Parathyroid adenoma (tissue), 2 donors: ENCODE measurements at regions not wholly inside any gene's neighbourhood (a gene's known extent, or its start where the extent isn't known, plus 50 kb on each side); places are given as distances from the start of the nearest gene placed in this dataset.

ENCODE experiments used
- H2AFZ ChIP-seq: fragments of 300-600 bp; sonication (generic); one replicate; pipeline ENCODE4 v1.7.0; 2017; ENCODE audit warnings: antibody characterized with exemption, mild to moderate bottlenecking
- H3K27ac ChIP-seq: fragments of 300-600 bp; sonication (generic); one replicate; pipeline ENCODE4 v1.7.0; 2017
- H3K27me3 ChIP-seq: fragments of 300-600 bp; sonication (generic); one replicate; pipeline ENCODE4 v1.7.0; 2017; ENCODE audit warnings: low read length; ENCODE audit not compliant: control insufficient read depth, insufficient read depth
- H3K36me3 ChIP-seq: fragments of 300-600 bp; sonication (generic); one replicate; pipeline ENCODE4 v1.7.0; 2017; ENCODE audit warnings: low read length; ENCODE audit not compliant: control insufficient read depth, insufficient read depth
- H3K4me1 ChIP-seq: fragments of 300-600 bp; sonication (generic); one replicate; pipeline ENCODE4 v1.7.0; 2017; ENCODE audit warnings: control low read depth
- H3K4me2 ChIP-seq: fragments of 300-600 bp; sonication (generic); one replicate; pipeline ENCODE4 v1.7.0; 2017; ENCODE audit warnings: low read length
- H3K4me3 ChIP-seq: fragments of 300-600 bp; sonication (generic); one replicate; pipeline ENCODE4 v1.7.0; 2017; ENCODE audit warnings: low read depth, low read length
- H3K79me2 ChIP-seq: fragments of 300-600 bp; sonication (generic); one replicate; pipeline ENCODE4 v1.7.0; 2017; ENCODE audit warnings: control low read depth
- H3K9ac ChIP-seq: fragments of 300-600 bp; sonication (generic); one replicate; pipeline ENCODE4 v1.7.0; 2017; ENCODE audit warnings: mild to moderate bottlenecking
- H3K9me3 ChIP-seq: fragments of 300-600 bp; sonication (generic); one replicate; pipeline ENCODE4 v1.7.0; 2017; ENCODE audit warnings: low read length; ENCODE audit not compliant: control insufficient read depth
- TF ChIP-seq, protein P1 (sequence below): fragments of 300-600 bp; sonication (generic); IDR thresholded peaks from one replicate; pipeline ENCODE4 v1.7.0; 2017; ENCODE audit warnings: antibody characterized with exemption, mild to moderate bottlenecking
- donor health status: primary hyperparathyroidism.

DNA sequence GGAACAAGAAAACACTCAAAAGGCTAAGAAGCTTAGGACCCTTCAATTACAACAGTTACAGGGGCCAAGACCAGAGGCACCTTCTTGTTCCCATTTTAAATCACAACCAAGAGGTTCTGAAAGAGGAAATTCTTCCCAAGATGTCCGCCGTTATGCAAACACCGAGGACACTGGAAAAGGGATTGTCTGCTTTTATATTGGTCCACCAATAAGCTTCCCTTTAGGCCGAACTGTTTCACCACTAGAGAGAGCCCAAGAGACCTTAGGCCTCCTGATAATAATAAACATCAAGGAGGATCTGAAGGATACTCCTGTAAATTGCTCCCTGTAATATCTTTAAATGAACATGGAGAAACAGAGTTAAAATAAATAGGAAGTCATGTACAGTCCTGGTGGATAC, 92.6 kb upstream of the NLRP2B start:
- Histone ChIP-seq H2AFZ (no peak overlapping the region), H3K4me2 (no peak overlapping the region), H3K4me1 (no peaks in the 10 kb centered on the region), H3K27ac (no peak overlapping the region), H3K9ac (no peak overlapping the region), H3K4me3 (no peak overlapping the region), H3K27me3 (no peaks in the 10 kb centered on the region), H3K9me3 (no peaks in the 10 kb centered on the region), H3K79me2 (no peaks in the 10 kb centered on the region), H3K36me3 (no peaks in the 10 kb centered on the region)
- TF ChIP-seq, protein P1, sequence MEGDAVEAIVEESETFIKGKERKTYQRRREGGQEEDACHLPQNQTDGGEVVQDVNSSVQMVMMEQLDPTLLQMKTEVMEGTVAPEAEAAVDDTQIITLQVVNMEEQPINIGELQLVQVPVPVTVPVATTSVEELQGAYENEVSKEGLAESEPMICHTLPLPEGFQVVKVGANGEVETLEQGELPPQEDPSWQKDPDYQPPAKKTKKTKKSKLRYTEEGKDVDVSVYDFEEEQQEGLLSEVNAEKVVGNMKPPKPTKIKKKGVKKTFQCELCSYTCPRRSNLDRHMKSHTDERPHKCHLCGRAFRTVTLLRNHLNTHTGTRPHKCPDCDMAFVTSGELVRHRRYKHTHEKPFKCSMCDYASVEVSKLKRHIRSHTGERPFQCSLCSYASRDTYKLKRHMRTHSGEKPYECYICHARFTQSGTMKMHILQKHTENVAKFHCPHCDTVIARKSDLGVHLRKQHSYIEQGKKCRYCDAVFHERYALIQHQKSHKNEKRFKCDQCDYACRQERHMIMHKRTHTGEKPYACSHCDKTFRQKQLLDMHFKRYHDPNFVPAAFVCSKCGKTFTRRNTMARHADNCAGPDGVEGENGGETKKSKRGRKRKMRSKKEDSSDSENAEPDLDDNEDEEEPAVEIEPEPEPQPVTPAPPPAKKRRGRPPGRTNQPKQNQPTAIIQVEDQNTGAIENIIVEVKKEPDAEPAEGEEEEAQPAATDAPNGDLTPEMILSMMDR: no peak

DNA sequence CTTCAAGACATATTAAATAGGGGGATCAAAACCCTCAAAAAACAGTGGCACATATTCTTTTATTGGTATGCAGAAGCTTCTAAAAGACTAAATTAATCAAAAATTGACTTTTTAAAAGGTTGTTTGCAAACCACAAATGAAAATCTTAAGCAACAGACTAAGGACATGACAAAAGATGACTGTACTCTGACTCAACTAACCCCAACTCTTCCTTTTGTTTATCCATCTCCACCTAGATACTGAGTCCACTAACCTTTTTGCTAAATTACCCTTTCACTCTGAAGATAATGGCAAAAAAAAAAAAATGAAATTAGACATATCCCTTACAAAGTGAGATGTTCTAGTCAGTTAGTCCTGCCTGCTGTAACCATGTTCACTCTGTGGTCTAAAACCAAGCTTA, 91.6 kb upstream of the NLRP2B start:
- Histone ChIP-seq H3K27ac (no peak overlapping the region), H2AFZ (no peak overlapping the region), H3K27me3 (no peaks in the 10 kb centered on the region), H3K9ac (no peak overlapping the region), H3K9me3 (no peaks in the 10 kb centered on the region), H3K4me2 (no peak overlapping the region), H3K4me1 (no peaks in the 10 kb centered on the region), H3K36me3 (no peaks in the 10 kb centered on the region), H3K79me2 (no peaks in the 10 kb centered on the region), H3K4me3 (no peak overlapping the region)
- TF ChIP-seq, protein P1: no peak

DNA sequence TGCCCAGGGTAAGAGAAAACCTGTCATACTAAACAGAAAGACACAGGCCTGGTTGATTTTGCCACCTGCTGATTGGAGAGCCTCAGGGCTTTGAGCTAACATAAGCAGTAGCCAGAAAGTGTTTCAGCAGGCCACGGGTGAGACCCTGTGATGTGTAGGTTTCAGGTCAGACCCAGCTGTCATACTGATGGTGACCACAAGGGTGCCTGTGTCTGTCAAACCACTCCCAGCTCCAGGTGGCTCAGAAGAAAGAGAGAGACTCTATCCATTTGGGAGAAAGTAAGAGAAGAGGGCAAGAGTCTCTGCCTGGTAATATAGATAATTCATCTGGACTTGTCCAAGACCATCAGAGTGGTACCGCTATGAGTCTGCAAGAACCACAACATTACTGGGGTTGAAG, 72.8 kb upstream of the NLRP2B start:
- Histone ChIP-seq H3K4me1 (no peaks in the 10 kb centered on the region), H3K9me3 (no peaks in the 10 kb centered on the region), H3K36me3 (no peaks in the 10 kb centered on the region), H3K4me2 (no peak overlapping the region), H3K9ac (no peak overlapping the region), H3K4me3 (no peak overlapping the region), H3K27me3 (no peaks in the 10 kb centered on the region), H3K79me2 (no peaks in the 10 kb centered on the region), H3K27ac (no peak overlapping the region), H2AFZ (no peak overlapping the region)
- TF ChIP-seq, protein P1: no peak

DNA sequence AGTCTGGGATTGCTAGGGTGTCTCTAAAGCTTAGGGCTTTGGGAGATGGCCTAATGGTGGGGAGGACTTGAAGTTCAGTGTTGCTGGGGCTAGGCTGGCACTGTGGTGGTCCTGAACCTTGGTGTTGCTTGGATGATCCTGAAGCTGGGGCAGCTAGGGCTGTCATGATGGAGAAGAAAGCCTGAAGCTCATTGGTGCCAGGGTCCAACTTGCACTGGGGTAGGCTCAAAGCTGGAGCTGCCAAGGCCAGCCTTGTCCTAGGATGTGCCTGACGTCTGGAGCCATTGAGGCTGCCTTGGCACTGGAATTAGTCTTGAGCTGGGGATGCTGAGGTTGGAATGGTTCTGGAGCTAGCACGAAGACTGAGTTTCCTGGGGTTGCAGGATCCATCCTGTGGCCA, 61.0 kb upstream of the NLRP2B start:
- Histone ChIP-seq H3K9ac (no peak overlapping the region), H3K9me3 (no peaks in the 10 kb centered on the region), H3K4me3 (no peak overlapping the region), H2AFZ (no peak overlapping the region), H3K27me3 (no peaks in the 10 kb centered on the region), H3K4me2 (no peak overlapping the region), H3K27ac (no peak overlapping the region), H3K4me1 (no peaks in the 10 kb centered on the region), H3K79me2 (no peaks in the 10 kb centered on the region), H3K36me3 (no peaks in the 10 kb centered on the region)
- TF ChIP-seq, protein P1: no peak

DNA sequence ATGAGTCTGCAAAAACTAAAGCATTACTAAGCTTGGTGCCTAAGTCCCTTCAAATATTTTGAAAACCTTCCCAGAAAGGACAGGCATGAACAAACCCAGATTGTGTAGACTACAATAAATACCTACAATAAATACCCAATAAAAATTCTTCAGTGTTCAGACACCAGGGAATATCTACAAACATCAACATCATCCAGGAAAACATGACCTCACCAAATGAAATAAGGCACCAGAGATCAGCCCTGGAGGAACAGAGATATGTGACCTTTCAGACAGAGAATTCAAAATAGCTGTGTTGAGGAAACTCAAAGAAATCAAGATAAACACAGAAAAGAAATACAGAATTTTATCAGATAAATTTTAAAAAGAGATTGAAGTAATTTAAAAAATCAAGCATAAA, 57.8 kb upstream of the NLRP2B start:
- TF ChIP-seq, protein P1: no peak
- Histone ChIP-seq H3K4me1 (no peaks in the 10 kb centered on the region), H3K36me3 (no peaks in the 10 kb centered on the region), H3K9ac (no peak overlapping the region), H3K4me3 (no peak overlapping the region), H3K4me2 (no peak overlapping the region), H3K27me3 (no peaks in the 10 kb centered on the region), H3K9me3 (no peaks in the 10 kb centered on the region), H3K27ac (no peak overlapping the region), H2AFZ (no peak overlapping the region), H3K79me2 (no peaks in the 10 kb centered on the region)
